HEK293 (cell line): ENCODE measurements at regions not wholly inside any gene's neighbourhood (a gene's known extent, or its start where the extent isn't known, plus 50 kb on each side); places are given as distances from the start of the nearest gene placed in this dataset.

Experiments
- CTCF ChIA-PET: fragments of 350-600 bp; formaldehyde crosslinking; extraction: SDS; loops from one replicate; lab custom pipeline; 2021; ENCODE audit warnings: antibody characterized with exemption; lab: Yijun Ruan, JAX
- POLR2A ChIA-PET: fragments of 300-600 bp; formaldehyde crosslinking; extraction: SDS; loops from one replicate; lab custom pipeline; 2020; ENCODE audit warnings: antibody characterized with exemption, inconsistent platforms; lab: Yijun Ruan, JAX
- H3K27ac ChIP-seq: fragments of 200-500 bp; sonication (Bioruptor generic); 2 replicates; pipeline ENCODE4 v1.5.1; 2014; ENCODE audit warnings: low read depth, low read length, control low read depth, inconsistent platforms; ENCODE audit errors: extremely low read depth
- H3K36me3 ChIP-seq, 2 experiments: fragments of 200-500 bp in 1 of 2; sonication (Bioruptor generic) in 1 of 2; 1 replicate in 1 of 2; 2 replicates in 1 of 2; pipeline ENCODE4 v1.5.1; 2014 to 2017; ENCODE audit warnings: inconsistent platforms in 2 of 2, low read length in 2 of 2; ENCODE audit not compliant: control insufficient read depth in 2 of 2, insufficient read depth in 1 of 2
- H3K4me1 ChIP-seq: fragments of 200-500 bp; sonication (Bioruptor generic); 2 replicates; pipeline ENCODE4 v1.5.1; 2014; ENCODE audit warnings: mild to moderate bottlenecking, low read length, inconsistent platforms; ENCODE audit not compliant: control insufficient read depth, insufficient read depth
- H3K4me3 ChIP-seq: 2 replicates; pipeline ENCODE4 v1.5.1; 2011; ENCODE audit warnings: low read depth, mild to moderate bottlenecking, control low read depth, low read length, moderate library complexity
- H3K9me3 ChIP-seq: fragments of 200-500 bp; sonication (Bioruptor generic); 2 replicates; pipeline ENCODE4 v1.5.1; 2014; ENCODE audit warnings: low read depth, low read length, inconsistent platforms; ENCODE audit not compliant: control insufficient read depth, insufficient read depth
- TCF7L2 ChIP-seq: IDR thresholded peaks from 2 replicates; pipeline ENCODE4 v1.6.1; 2011; ENCODE audit warnings: low read depth, mild to moderate bottlenecking, inconsistent platforms, low read length, moderate library complexity, borderline replicate concordance
- YY2 ChIP-seq: fragments of 450-650 bp; formaldehyde crosslinking; IDR thresholded peaks from 2 replicates; pipeline ENCODE4 v1.5.1; 2016; ENCODE audit warnings: missing biosample characterization, missing genetic modification characterization
- ZBTB48 ChIP-seq: fragments of 450-650 bp; formaldehyde crosslinking; IDR thresholded peaks from 2 replicates; pipeline ENCODE4 v1.5.1; 2016; ENCODE audit warnings: missing biosample characterization, missing genetic modification characterization
- ZNF140 ChIP-seq: fragments of 450-650 bp; formaldehyde crosslinking; IDR thresholded peaks from 2 replicates; pipeline ENCODE4 v1.5.1; 2016; ENCODE audit warnings: missing biosample characterization, missing genetic modification characterization
- ZNF248 ChIP-seq: fragments of 450-650 bp; formaldehyde crosslinking; IDR thresholded peaks from 2 replicates; pipeline ENCODE4 v1.5.1; 2017; ENCODE audit warnings: missing biosample characterization, missing genetic modification characterization
- ZNF585B ChIP-seq: fragments of 450-650 bp; formaldehyde crosslinking; IDR thresholded peaks from 2 replicates; pipeline ENCODE4 v1.5.1; 2016; ENCODE audit warnings: missing biosample characterization, missing genetic modification characterization
- ZNF600 ChIP-seq: fragments of 450-650 bp; formaldehyde crosslinking; IDR thresholded peaks from 2 replicates; pipeline ENCODE4 v1.5.1; 2016; ENCODE audit warnings: missing biosample characterization, missing genetic modification characterization
- ZNF660 ChIP-seq: fragments of 450-650 bp; IDR thresholded peaks from 2 replicates; pipeline ENCODE4 v1.5.1; 2018; ENCODE audit warnings: missing biosample characterization, mild to moderate bottlenecking, missing genetic modification characterization
- ZNF670 ChIP-seq: fragments of 450-650 bp; formaldehyde crosslinking; IDR thresholded peaks from 2 replicates; pipeline ENCODE4 v1.5.1; 2016; ENCODE audit warnings: missing biosample characterization, missing genetic modification characterization, low read depth
- ZNF830 ChIP-seq: fragments of 450-650 bp; IDR thresholded peaks from 2 replicates; pipeline ENCODE4 v1.5.0; 2018; ENCODE audit warnings: missing biosample characterization, missing genetic modification characterization, low read depth, mild to moderate bottlenecking, moderate library complexity
- ZXDB ChIP-seq: fragments of 450-650 bp; formaldehyde crosslinking; IDR thresholded peaks from 2 replicates; pipeline ENCODE4 v1.5.1; 2016; ENCODE audit warnings: missing biosample characterization, missing genetic modification characterization
- TF ChIP-seq, protein P1 (sequence below): fragments of 450-650 bp; formaldehyde crosslinking; IDR thresholded peaks from 2 replicates; pipeline ENCODE4 v1.5.1; 2016; ENCODE audit warnings: missing biosample characterization, missing genetic modification characterization
- TF ChIP-seq, protein P2 (sequence below): fragments of 450-650 bp; formaldehyde crosslinking; IDR thresholded peaks from 2 replicates; pipeline ENCODE4 v1.5.1; 2016; ENCODE audit warnings: missing biosample characterization, missing genetic modification characterization
- TF ChIP-seq, protein P3 (sequence below): fragments of 450-650 bp; formaldehyde crosslinking; IDR thresholded peaks from 2 replicates; pipeline ENCODE4 v1.5.1; 2016; ENCODE audit warnings: missing biosample characterization, missing genetic modification characterization
- TF ChIP-seq, protein P4 (sequence below): fragments of 450-650 bp; formaldehyde crosslinking; IDR thresholded peaks from 2 replicates; pipeline ENCODE4 v1.5.1; 2016; ENCODE audit warnings: missing biosample characterization, missing genetic modification characterization
- TF ChIP-seq, protein P5 (sequence below): fragments of 450-650 bp; formaldehyde crosslinking; IDR thresholded peaks from 2 replicates; pipeline ENCODE4 v1.5.1; 2016; ENCODE audit warnings: missing biosample characterization, missing genetic modification characterization, borderline replicate concordance

DNA sequence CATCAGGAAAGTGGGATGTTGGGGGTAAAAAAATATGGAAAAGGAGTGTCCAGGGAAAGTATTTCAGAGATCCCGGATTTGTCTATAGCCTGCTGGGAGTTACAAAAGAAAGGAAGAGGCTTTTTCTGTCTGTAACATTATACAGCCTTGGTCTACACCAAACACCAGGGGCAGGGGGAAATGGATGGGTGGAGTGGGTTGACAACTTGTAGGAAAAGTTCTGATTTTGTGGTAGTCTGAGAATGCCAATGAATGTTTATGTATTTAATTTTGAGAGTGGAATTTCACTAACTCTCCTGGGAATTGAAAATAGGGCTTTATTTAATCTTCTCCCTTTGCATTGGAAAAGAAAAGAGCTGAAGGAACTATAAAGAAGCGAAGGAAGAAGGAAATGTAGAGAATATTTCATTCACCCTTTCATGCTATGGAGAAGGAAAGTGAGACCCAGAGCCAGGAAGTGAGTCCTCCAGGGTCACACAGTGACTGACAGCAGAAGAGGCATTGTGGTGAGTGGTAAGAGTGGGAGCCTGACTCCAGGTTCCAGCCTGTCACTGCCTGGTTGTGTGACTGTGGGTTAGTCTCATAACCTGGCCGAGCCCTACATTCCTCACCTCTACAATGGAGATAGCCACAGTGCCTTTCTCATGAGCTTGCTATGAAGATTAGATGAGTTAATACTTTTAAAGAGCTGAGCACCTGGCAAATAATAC lies 346.3 kb upstream of the TNP1 start (continued):
- TF ChIP-seq, protein P1, sequence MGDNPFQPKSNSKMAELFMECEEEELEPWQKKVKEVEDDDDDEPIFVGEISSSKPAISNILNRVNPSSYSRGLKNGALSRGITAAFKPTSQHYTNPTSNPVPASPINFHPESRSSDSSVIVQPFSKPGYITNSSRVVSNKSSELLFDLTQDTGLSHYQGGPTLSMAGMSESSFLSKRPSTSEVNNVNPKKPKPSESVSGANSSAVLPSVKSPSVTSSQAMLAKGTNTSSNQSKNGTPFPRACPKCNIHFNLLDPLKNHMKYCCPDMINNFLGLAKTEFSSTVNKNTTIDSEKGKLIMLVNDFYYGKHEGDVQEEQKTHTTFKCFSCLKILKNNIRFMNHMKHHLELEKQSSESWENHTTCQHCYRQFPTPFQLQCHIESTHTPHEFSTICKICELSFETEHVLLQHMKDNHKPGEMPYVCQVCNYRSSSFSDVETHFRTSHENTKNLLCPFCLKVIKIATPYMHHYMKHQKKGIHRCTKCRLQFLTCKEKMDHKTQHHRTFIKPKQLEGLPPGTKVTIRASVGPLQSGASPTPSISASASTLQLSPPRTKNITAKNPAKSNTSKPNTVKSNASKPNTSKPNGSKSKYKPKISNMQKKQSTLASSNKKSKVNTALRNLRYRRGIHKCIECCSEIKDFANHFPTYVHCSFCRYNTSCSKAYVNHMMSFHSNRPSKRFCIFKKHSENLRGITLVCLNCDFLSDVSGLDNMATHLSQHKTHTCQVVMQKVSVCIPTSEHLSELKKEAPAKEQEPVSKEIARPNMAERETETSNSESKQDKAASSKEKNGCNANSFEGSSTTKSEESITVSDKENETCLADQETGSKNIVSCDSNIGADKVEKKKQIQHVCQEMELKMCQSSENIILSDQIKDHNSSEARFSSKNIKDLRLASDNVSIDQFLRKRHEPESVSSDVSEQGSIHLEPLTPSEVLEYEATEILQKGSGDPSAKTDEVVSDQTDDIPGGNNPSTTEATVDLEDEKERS, result no peak
- TF ChIP-seq ZNF140 (tag by site-specific recombination) (no peak), ZBTB48 (no peak)

DNA sequence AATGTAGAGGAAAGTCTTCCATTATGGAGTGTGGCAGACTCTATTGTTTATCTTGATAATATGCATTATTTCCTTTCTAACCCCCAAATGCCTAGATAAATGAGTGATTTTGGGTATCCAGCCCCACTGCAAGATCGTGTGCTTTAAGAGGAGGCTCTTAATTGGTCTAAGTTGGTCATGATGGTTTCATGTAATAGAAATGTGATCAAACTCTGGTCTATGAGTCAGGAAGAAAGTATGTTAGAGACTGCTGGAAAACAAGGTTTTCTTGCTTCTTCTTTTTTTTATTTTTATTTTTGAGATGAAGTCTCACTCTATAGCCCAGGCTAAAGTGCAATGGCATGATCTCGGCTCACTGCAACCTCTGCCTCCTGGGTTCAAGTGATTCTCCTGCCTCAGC lies 344.5 kb upstream of the TNP1 start:
- Histone ChIP-seq H3K4me3 (no peak overlapping the region), H3K27ac (no peak overlapping the region), H3K4me1 (no peaks in the 10 kb centered on the region), H3K9me3 (no peaks in the 10 kb centered on the region), H3K36me3 (no peaks in the 10 kb centered on the region)
- CTCF ChIA-PET, result interaction anchor here (0.5 to 0.7 kb wide), 2 partner anchors 110 to 307 kb away, joined by 3 to 4 read pairs; no protein-coding TSS in a partner anchor
- POLR2A ChIA-PET, result no interaction called here
- TF ChIP-seq ZNF600 (tag by site-specific recombination) (no peak), ZNF670 (no peak), ZNF248 (no peak), ZNF830 (no peak), ZNF660 (no peak), YY2 (no peak), TCF7L2 (no peak), ZNF585B (tag by site-specific recombination) (no peak), ZXDB (tag by site-specific recombination) (no peak)
- TF ChIP-seq, protein P2, sequence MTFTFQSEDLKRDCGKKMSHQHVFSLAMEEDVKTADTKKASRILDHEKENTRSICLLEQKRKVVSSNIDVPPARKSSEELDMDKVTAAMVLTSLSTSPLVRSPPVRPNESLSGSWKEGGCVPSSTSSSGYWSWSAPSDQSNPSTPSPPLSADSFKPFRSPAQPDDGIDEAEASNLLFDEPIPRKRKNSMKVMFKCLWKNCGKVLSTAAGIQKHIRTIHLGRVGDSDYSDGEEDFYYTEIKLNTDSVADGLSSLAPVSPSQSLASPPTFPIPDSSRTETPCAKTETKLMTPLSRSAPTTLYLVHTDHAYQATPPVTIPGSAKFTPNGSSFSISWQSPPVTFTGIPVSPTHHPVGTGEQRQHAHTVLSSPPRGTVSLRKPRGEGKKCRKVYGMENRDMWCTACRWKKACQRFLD (tag by site-specific recombination), result no peak
- TF ChIP-seq, protein P3, sequence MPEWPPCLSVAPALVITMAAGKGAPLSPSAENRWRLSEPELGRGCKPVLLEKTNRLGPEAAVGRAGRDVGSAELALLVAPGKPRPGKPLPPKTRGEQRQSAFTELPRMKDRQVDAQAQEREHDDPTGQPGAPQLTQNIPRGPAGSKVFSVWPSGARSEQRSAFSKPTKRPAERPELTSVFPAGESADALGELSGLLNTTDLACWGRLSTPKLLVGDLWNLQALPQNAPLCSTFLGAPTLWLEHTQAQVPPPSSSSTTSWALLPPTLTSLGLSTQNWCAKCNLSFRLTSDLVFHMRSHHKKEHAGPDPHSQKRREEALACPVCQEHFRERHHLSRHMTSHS, result no peak
- TF ChIP-seq, protein P4, sequence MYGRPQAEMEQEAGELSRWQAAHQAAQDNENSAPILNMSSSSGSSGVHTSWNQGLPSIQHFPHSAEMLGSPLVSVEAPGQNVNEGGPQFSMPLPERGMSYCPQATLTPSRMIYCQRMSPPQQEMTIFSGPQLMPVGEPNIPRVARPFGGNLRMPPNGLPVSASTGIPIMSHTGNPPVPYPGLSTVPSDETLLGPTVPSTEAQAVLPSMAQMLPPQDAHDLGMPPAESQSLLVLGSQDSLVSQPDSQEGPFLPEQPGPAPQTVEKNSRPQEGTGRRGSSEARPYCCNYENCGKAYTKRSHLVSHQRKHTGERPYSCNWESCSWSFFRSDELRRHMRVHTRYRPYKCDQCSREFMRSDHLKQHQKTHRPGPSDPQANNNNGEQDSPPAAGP (tag by site-specific recombination), result no peak
- TF ChIP-seq, protein P5, sequence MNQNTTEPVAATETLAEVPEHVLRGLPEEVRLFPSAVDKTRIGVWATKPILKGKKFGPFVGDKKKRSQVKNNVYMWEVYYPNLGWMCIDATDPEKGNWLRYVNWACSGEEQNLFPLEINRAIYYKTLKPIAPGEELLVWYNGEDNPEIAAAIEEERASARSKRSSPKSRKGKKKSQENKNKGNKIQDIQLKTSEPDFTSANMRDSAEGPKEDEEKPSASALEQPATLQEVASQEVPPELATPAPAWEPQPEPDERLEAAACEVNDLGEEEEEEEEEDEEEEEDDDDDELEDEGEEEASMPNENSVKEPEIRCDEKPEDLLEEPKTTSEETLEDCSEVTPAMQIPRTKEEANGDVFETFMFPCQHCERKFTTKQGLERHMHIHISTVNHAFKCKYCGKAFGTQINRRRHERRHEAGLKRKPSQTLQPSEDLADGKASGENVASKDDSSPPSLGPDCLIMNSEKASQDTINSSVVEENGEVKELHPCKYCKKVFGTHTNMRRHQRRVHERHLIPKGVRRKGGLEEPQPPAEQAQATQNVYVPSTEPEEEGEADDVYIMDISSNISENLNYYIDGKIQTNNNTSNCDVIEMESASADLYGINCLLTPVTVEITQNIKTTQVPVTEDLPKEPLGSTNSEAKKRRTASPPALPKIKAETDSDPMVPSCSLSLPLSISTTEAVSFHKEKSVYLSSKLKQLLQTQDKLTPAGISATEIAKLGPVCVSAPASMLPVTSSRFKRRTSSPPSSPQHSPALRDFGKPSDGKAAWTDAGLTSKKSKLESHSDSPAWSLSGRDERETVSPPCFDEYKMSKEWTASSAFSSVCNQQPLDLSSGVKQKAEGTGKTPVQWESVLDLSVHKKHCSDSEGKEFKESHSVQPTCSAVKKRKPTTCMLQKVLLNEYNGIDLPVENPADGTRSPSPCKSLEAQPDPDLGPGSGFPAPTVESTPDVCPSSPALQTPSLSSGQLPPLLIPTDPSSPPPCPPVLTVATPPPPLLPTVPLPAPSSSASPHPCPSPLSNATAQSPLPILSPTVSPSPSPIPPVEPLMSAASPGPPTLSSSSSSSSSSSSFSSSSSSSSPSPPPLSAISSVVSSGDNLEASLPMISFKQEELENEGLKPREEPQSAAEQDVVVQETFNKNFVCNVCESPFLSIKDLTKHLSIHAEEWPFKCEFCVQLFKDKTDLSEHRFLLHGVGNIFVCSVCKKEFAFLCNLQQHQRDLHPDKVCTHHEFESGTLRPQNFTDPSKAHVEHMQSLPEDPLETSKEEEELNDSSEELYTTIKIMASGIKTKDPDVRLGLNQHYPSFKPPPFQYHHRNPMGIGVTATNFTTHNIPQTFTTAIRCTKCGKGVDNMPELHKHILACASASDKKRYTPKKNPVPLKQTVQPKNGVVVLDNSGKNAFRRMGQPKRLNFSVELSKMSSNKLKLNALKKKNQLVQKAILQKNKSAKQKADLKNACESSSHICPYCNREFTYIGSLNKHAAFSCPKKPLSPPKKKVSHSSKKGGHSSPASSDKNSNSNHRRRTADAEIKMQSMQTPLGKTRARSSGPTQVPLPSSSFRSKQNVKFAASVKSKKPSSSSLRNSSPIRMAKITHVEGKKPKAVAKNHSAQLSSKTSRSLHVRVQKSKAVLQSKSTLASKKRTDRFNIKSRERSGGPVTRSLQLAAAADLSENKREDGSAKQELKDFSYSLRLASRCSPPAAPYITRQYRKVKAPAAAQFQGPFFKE, result no peak
